ENCODE measurements at regions not wholly inside any gene's neighbourhood (a gene's known extent, or its start where the extent isn't known, plus 50 kb on each side); places are given as distances from the start of the nearest gene placed in this dataset.

DNA sequence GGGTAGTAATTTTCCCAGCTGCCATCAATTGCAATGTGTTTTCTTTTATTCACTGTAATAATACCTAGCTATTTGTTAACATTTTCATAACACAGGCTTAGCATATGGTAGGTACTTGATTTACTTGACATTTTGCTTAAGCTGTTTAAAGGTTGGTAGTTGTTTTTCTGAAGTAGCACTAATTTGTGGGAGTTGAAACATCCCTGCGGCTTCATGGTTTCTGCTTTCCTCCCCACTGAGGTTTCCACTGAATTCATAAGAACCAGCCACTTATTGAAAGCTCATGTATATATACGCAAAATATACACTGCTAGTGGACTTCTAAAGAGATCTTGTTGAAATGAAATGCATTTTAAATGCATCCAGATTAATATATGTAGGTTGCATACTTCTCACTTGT lies 559.9 kb downstream of the TLE4 start:
- Histone ChIP-seq H3K36me3 (no peaks in the 10 kb centered on the region), H3K4me3 (no peak overlapping the region), H3K4me1 (no peaks in the 10 kb centered on the region), H3K27me3 (no peaks in the 10 kb centered on the region), H3K9me3 (no peaks in the 10 kb centered on the region), H3K27ac (no peak overlapping the region)
- intact Hi-C loops (cut with DNase I): no loop called here
- WGBS, 4 donors: 91 to 98% (median 95%) methylated on average over 2 of the region's 2 CpGs
- DNase-seq (no peak), ATAC-seq (no peak)
- TF ChIP-seq POLR2A (IDR thresholded peaks at IDR 0.05) (no peak), CTCF (IDR thresholded peaks at IDR 0.05) (no peak)

DNA sequence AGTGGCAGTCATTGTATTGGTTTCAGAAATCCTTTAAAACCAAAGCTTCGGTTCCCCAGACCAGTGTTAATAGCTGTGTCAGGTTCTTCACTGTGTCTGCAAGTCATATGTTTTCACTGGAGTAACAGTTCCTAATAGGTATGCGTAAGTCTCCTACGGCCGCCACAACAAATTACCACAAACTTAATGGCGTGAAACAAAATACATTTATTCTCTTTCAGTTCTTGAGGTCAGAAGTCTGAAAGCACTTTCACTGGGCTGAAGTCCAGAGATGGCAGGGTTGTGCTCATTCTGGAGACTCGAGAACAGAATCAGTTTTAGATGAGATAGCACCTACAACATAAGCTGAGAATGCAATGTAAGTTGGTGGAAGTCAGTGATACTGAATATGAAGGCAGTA lies 556.2 kb downstream of the TLE4 start:
- Histone ChIP-seq H3K4me3 (no peak overlapping the region), H3K9me3 (no peaks in the 10 kb centered on the region), H3K36me3 (no peaks in the 10 kb centered on the region), H3K4me1 (no peaks in the 10 kb centered on the region), H3K27ac (no peak overlapping the region), H3K27me3 (no peaks in the 10 kb centered on the region)
- intact Hi-C loops (cut with DNase I): no loop called here
- TF ChIP-seq CTCF (IDR thresholded peaks at IDR 0.05) (no peak), POLR2A (IDR thresholded peaks at IDR 0.05) (no peak)
- ATAC-seq: no peak
- no peak for DNase-seq
- WGBS, 4 donors: 82 to 86% (median 84%) methylated on average over 6 of the region's 6 CpGs

GRCh38 chr9:80125731-80126264 lies 554.0 kb downstream of the TLE4 start:
- Histone ChIP-seq H3K27me3 (no peaks in the 10 kb centered on the region), H3K4me1 (no peaks in the 10 kb centered on the region), H3K9me3 (peaks cover 0 to 5% (median 0%) of the 10 kb centered on the region in 12 donors), H3K27ac (no peak overlapping the region), H3K36me3 (no peaks in the 10 kb centered on the region), H3K4me3 (no peak overlapping the region)
- ATAC-seq (no peak), DNase-seq (no peak)
- WGBS, 4 donors: 83 to 92% (median 88%) methylated on average over 3 of the region's 3 CpGs
- intact Hi-C loops (cut with DNase I): no loop called here
- no peak for TF ChIP-seq CTCF (IDR thresholded peaks at IDR 0.05)
- no peak for TF ChIP-seq POLR2A (IDR thresholded peaks at IDR 0.05)

DNA sequence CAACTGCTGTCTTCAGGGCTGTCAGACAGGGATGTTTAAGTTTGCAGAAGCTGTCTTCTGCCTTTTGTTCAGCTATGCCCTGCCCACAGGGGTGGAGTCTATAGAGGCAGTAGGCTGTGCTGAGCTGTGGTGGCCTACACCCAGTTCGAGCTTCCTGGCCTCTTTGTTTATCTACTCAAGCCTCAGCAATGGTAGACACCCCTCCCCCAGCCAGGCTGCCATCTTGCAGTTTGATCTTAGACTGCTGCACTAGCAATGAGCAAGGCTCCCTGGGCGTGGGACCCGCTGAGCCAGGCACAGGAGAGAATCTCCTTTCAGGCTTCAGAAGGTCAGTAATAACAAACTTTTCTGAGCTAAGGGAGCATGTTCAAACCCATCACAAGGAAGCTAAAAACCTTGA lies 545.3 kb downstream of the TLE4 start:
- no peaks in the 10 kb centered on the region for H3K4me1 ChIP-seq
- H3K4me3 ChIP-seq: no peak overlapping the region
- intact Hi-C loops (cut with DNase I): no loop called here
- no peaks in the 10 kb centered on the region for H3K27me3 ChIP-seq
- 56 to 70% (median 67%) methylated on average over 3 of the region's 3 CpGs for WGBS, 4 donors
- H3K36me3 ChIP-seq: no peaks in the 10 kb centered on the region
- DNase-seq (no peak), ATAC-seq (no peak)
- TF ChIP-seq CTCF (IDR thresholded peaks at IDR 0.05): no peak
- H3K27ac ChIP-seq: no peak overlapping the region
- H3K9me3 ChIP-seq: peaks cover 0 to 10% (median 0%) of the 10 kb centered on the region in 12 donors
